Amygdala (tissue), 56 donors: ENCODE measurements at regions not wholly inside any gene's neighbourhood (a gene's known extent, or its start where the extent isn't known, plus 50 kb on each side); places are given as distances from the start of the nearest gene placed in this dataset.

Experiments used
- DNase-seq, 56 donors: peaks; one replicate each; lab custom pipeline; 2025; lab: John Stamatoyannopoulos, UW

DNA sequence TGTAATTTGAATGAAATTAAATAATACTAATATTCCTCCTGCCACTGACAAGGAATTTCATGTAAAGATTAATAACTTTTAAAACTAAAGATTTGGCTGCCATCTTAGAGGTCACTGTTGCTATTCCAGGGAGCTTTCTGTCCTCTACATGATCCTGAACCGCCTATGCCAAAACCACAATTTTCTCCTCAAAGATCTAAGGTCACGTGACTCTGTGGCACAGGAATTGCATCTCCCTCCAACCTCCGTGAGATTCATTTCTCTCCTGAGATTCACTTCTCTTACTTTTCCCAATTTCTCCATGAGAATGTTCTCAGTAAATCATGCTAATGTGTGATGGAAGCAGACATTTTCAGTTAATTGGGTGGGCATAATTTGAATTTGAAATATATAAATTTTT is 379.6 kb upstream of the TSHZ2 start:
- no peak for DNase-seq

DNA sequence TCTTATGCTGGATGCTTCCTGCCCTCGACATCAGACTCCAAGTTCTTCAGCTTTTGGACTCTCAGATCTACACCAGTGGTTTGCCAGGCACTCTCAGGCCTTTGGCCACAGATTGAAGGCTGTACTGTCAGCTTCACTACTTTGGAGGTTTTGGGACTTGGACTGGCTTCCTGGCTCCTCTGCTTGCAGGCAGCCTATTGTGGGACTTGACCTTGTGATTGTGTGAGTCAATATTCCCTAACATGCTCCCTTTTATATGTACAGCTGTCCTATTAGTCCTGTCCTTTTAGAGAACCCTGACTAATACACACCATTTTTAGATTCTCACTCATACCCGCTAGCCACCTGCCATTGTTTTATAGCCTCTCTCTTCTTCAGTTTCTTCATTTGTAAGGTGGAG is 382.1 kb upstream of the TSHZ2 start:
- DNase-seq: no peak

DNA sequence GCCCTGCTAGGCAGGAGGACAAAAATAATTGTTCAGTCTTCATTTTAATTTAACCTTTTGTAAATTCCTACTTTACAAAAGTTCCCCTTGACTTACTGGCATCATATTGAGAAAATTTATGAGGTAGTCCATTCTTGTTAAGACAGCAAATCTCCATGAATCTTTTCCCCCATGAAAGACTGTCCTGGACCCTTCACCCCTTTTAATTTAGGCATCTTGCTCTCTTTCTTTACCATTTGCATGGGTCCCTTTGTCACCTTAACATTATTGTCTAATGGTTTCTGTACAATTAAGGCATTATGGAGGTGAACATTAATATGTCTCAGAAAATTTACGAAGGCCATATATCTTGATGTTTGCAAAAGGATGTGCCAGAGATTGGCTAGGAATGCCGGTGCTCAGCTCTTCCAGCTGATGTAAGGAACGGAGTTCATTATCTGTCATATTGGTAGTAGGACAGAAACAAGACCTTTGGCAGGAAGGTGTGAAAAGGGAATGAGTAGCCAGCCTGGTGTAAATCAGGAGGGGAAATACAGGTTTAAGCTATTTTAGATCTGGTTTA is 382.8 kb upstream of the TSHZ2 start:
- DNase-seq: no peak

DNA sequence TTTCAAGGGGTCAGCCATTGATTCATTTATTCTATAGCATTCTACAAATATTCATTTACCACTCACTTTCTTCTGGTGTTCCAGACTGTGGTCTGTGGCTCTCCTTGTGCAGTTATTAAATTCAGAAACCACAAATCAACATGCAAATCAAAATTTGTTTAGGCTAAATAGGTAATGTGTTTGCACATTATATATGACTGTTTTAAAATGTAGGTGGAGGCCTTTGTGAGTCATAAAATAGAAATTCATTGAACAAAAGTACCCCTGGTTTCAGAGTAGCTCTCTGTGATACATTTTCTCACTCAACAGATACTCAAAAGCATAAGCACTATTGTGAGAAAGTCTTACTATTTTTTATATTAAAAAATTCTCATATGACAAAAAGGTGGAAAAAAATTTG is 385.5 kb upstream of the TSHZ2 start:
- no peak for DNase-seq

DNA sequence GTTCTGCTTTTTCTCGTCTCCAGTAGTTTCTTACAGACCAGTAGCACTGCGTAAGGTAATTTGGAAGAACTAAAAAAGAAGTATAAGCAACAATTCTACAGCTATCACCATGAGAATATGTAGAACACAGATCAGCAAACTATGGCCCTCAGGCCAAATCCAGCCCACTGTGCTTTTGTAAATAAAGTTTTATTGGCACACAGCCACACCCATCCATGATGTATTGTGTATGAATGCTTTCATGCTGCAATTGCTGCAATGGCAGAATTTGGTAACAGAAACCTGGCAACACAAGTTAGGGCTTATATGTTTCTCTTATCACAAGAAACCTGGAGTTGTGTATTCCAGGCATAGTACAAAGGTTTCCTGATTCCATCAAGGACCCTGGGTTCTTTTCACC is 386.8 kb upstream of the TSHZ2 start:
- no peak for DNase-seq

DNA sequence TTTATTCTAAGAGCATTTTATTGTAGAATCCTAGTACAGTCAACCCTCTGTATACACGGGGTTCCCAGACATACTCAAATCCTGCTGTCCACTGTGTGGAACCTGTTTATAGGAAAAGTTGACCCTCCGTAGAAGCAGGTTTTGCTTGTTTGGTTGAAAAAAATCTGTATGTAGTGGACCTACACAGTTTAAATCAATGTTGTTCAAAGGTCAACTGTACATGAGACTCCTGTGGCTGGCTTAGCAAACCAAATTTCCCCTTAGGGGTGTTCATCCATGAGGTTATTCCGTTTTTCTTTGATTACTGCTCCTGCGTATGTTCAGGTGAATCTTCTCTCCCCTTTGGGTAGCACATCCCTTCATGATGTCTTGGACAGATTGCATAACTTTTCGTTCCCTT is 387.0 kb upstream of the ZFP64 start:
- no peak for DNase-seq

DNA sequence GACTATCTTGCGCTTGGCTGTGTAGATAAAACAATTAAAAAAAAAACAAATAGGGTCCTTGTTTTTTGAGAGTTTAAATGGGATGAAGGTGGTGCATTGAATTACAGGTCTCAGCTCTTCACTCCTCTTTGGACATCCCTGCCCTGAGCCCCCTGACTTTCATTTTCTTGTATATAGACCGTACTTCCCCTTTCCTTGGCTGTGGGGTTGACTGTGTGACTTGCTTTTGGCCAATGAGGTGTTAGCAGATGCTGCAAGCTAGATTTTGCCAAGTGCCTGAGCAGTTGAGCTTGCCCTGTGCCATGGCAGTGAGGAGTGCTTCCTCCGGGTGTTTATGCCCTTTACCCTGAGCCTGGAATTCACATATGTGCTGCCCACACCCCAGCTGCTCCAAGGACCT is 386.1 kb upstream of the ZFP64 start:
- no peak for DNase-seq

DNA sequence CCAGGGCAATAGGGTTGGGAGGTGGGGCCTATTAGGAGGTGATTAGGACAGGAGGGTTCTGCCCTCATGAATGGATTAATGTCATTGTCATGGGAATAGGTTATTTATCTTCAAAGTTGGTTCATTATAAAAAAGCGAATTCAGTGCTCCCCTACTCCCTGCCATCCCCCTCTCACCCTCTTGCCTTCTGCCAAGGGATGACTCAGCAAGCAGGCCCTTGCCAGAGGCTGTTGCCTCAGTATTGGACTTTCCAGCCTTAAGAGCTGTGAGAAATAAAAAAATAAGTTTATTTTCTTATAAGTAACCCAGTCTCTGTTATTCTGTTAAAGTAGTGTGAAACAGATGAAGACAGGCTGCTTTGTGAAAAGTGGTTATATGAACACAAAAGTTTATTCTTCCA is 381.1 kb upstream of the ZFP64 start:
- DNase-seq: no peak

DNA sequence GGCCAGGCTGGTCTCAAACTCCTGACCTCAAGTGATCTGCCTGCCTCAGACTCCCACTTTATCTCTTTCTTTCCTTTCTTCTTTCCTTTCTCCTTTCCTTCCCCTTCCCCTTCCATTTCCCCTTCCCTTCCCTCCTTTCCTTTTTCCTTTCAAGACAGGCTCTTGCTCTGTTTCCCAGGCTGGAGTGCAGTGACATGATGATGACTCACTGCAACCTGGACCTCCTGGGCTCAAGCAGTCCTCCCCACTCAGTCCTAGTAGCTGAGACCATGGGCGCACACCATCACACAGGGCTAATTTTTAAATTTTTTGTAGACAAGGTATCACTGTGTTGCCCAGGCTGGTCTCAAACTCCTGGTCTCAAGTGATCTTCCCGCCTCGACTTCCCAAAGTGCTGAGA is 377.6 kb upstream of the ZFP64 start:
- no peak for DNase-seq

DNA sequence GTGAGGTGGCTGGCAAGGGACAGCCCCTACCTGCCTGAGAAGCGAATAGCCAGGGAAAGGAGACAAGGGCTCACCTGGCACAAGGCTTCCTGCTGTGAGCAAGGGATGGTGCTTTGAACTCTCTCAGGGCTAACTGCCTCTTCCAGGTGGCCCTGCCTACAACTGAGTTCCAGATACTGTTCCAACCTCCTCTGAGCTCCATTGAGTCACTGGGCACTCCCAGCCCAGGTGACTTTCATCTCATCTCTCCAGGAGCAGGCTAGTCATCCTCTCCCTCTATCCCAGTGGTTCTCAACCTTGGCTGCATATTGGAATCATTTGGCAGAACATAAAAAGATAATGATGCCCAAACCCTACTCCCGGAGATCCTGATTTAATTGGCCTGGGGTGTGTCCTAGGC is 374.0 kb upstream of the ZFP64 start:
- no peak for DNase-seq

DNA sequence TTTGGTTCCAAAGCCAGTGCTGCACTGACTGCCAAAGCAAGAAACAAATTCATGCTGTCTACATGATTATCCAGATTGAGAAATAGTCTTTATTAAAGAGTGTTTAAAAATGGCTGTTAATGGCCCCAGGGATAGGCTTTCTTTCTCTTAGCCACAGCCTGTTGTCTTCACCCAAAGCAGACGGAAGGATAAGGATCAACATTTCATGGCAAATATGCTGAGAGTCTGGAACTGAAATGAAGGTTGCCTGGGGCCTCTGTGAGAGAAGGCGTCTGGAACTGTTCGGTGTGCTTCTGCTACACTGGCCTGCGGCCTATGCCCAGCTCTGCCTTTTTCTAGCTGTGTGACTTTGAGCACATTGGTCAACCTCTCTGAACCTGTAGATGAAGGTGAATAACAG is 373.0 kb upstream of the ZFP64 start:
- DNase-seq: no peak

DNA sequence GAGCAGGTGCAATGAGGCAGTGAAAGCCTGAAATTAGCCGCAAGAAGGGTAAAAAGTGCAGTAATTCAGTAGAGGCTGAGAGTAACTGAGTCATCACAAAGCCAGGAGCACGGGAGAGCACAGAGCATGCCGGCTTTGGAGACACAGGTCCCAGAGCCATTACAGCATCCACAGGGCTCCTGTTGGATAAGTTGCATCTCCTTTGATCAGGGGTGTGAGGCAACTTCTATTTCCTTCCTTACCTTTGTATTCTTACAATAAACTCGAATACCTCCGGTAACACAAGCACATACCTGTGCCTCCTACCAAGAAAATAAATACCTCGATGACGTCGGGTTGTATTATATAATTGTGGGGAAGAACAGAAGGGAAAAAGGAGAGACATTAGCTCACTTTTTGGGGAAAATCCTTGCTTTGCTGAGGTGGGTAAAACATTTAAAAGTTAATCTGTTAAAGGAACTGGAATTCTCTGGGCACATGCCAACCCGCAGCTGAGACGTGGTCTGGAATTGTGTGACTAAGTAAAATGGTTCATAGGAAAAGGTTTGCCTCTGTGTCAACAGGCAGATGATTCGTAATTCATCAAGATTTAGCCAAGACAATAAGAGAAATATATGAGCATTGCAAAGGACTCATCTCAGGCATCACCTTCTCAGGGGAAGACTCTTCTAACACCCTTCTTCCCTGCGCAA is 360.7 kb upstream of the ZFP64 start:
- no peak for DNase-seq

DNA sequence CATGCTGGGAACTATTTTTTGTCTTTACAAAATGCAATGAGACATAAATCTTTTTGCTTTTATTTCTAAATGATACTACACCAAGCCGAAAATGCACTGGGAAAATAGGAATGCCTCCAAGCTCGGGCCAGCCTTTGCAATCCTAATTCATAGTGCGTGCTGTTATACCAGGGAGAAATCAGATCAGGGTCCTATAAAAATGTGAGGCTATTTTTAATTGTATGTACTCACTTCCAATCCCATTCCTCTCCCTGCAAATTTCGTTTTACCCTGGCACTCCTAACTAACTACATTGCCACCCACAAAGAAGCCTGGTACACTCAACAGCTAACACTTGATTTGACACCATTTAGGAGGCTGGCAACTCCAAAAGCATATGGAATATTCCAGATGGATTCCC is 350.6 kb upstream of the ZFP64 start:
- no peak for DNase-seq

DNA sequence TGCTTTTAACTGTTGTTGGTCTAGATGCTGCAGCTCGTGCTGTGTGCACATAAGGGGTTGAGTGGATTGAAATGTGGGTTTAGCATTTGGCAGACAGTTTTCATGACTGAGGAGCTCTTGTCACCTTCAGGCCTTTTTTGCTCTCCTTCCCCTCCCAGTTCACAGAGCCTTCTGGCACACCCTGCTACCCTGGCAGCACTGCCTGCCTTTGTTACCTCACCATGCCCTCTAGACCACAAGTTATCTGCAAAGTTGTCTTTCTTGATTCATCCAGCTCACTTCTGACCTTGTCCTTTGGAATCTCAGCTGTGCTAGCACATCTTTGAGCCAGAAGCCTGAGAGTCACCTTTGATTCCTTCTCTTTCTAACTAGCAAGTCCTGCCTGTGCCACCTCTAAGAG is 348.9 kb upstream of the ZFP64 start:
- no peak for DNase-seq

DNA sequence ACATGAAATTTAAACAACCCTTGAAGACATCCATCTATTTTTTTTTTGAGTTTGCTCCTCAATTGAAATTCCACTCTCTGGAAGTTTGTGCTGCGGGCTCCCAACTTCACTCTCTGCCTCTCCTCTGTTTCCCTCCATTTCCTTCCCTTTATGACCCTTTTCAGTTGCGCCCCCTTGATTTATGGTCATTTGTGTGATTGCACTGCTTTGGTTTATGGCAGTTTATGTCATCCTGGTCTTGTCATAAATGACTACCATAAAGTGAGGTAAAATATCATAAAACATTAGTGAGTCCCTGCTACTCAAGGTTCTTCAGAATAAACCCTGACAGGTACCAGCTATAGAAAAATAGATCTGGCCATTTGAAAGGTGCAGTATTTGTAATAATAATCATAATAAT is 348.3 kb upstream of the ZFP64 start:
- no peak for DNase-seq

DNA sequence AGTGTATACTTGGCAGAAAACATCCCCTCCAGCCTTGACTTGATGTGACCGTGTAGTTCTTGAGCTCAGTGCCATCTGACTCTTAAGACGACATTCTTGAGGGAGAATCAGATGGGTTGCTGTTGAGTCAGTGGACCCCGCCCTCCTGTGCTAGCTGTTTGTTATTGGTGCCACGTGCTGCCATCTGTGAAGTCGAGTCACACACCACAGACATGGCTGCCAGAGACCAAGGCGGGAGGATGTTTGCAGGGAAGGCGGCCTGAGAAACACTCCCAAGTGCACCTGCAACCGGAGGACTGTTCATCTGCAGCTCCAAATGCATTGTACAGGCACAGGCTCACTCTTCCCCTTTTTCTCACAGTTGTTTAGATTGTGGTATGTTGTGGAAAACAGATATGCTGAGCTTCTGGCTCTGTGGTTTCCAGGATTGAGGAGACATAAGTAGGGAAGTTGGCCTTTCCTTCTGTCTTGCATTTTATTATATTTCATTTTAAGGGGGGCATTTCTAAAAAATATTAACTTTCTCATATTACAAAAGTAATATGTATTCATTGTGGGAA is 345.3 kb upstream of the ZFP64 start:
- no peak for DNase-seq

DNA sequence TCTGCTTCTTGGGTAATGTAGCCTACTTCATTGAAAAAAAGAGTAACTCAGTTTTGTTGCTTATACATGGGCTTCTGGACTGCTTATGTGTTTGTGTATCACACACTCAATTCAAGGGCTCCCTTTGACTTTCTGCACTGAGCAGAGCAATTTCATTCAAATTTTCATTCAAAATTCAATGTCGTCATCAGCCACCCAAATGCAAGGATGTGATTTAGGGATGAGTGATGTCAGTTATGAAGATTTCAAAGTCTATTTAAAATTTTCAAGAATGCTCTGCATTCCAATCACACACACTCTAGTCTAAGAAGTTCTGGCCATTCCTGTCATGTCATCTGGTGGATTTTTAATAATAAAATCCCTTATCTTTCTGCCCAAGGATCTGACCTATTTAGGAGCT is 344.5 kb upstream of the ZFP64 start:
- no peak for DNase-seq

DNA sequence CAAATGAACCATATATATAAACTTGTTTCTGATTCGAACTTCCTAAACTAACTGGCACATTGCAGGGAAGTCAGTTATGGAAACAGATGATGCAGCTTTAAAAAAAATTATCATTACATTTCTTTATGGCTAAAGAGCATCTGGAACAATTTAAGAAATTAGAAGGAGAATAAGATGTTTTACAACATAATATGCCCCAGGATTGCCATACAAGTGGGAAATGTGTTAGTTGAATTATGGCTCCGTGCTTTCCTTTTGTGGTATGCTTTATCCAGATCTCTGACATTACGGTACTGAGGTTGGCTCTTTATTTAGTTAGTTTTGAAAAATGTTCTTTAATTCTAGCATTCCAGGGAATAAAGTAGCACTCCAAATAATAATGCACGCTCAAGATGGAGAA is 343.0 kb upstream of the ZFP64 start:
- no peak for DNase-seq

DNA sequence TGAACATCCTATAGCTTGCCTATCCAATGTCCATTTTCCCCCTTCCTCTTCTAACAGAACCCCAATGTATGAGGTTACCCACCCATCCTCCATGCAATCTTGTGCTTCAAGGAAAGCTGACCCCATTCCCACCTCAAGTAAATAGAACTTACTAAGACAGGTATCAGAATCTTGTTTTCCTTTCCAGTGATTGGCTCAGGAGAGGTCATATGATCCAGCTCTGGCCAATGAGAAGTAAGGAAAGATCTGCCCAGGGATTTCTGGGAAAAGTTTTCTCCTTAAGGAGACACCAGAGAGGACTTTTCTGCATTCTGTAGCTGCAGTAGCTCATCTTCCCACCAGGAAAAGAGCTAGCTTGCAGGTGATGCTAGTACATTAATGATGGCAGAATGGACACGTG is 341.8 kb upstream of the ZFP64 start:
- DNase-seq: no peak

DNA sequence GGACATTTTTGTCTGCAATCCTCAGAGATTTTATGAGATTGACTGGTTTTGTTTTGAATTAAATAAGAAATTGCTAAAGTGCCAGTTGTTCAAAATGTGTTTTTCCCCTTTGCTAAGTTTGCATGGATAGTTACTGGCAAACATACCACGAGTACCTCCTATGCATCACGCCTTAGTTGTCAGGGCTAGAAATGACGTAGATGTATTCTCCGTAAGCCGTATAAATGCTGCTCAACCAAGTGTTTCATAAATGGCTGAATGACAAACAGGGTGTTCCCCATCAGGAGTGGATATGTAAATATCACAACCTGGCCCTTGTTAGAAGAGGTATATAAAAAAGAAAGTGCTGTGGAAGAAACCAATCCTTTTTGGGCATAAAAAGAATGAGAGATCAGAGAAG is 341.1 kb upstream of the ZFP64 start:
- no peak for DNase-seq

DNA sequence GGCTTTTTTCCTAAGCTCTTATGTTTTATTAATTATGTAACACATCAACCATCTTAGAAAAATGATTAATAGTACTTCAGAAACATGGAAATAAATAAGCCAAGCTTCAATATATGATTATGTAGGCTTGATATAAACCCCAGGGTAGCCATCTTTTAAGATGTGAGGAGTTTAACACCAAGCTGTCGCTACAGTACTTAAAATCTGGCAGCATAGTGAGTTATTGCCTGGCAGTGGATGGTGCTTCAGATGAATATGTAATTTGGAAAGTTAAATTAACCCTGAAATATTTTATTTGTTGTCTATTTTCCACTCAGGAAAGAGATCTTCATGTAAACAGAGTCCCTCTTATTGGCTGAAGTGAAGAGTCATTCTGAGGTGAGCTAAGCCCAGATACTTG is 339.0 kb upstream of the ZFP64 start:
- DNase-seq: no peak

DNA sequence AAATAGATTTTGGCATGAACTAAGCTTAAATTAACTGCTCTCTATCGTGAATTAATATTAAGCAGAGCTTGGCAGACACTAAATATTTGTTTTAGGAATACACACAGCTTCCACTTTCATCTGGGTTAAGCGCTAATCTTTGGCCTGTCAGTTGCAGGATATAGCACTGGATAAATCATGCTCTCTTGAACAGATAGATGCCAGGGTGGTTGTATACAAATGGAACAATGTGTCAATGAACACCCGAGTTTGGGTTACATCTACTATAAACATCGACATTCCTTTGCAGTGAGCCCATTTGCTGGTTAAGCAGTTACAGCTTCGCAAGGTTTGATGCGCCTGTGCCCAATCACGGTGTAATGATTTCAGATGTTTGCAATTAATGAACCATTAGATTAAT is 338.2 kb upstream of the ZFP64 start:
- no peak for DNase-seq

DNA sequence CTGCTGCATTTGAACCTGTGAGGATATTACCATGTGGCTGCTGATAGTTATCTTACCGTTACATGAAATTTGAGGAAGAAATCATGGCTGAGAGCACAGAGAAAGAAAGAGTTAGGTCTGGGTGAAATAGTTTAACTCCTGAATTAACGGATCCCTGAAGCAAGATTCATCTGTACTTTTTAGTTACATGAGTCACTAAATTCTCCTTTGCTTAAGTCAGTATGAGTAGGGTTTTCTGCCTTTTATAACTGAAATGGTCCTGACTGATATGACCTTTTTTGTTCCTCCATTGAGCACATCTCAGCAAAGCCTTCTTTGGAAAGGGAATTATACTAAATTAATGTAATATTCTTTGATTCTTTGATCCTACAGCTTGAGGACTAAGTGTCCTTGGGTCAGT is 333.3 kb upstream of the ZFP64 start:
- no peak for DNase-seq
